Nephron (organoid): ENCODE measurements at regions not wholly inside any gene's neighbourhood (a gene's known extent, or its start where the extent isn't known, plus 50 kb on each side); places are given as distances from the start of the nearest gene placed in this dataset.

Experiments
- H3K27ac Mint-ChIP-seq, 3 experiments: 2 replicates each; pipeline ENCODE4 v1.8.0; 2020; ENCODE audit warnings: mixed read lengths in 3 of 3, mild to moderate bottlenecking in 2 of 3, moderate library complexity in 1 of 3
- H3K27me3 Mint-ChIP-seq: 2 replicates; pipeline ENCODE4 v1.8.0; 2021; ENCODE audit warnings: low read depth, mild to moderate bottlenecking, moderate library complexity, mixed read lengths
- H3K36me3 Mint-ChIP-seq: 2 replicates; pipeline ENCODE4 v1.8.0; 2020; ENCODE audit warnings: low read depth, mixed read lengths
- H3K4me1 Mint-ChIP-seq: 2 replicates; pipeline ENCODE4 v1.8.0; 2020; ENCODE audit warnings: mixed read lengths
- H3K4me3 Mint-ChIP-seq, 3 experiments: 2 replicates each; pipeline ENCODE4 v1.8.0; 2020; ENCODE audit warnings: mild to moderate bottlenecking in 3 of 3, mixed read lengths in 3 of 3, moderate library complexity in 2 of 3
- H3K9me3 Mint-ChIP-seq: 2 replicates; pipeline ENCODE4 v1.8.0; 2020; ENCODE audit warnings: mixed read lengths
- TF ChIP-seq, protein P1 (sequence below), 3 experiments: fragments of 200-600 bp; sonication (generic); IDR thresholded peaks; one replicate each; pipeline ENCODE4 v1.5.0; 2021; ENCODE audit warnings: antibody characterized with exemption in 3 of 3; ENCODE audit not compliant: unreplicated experiment in 3 of 3

DNA sequence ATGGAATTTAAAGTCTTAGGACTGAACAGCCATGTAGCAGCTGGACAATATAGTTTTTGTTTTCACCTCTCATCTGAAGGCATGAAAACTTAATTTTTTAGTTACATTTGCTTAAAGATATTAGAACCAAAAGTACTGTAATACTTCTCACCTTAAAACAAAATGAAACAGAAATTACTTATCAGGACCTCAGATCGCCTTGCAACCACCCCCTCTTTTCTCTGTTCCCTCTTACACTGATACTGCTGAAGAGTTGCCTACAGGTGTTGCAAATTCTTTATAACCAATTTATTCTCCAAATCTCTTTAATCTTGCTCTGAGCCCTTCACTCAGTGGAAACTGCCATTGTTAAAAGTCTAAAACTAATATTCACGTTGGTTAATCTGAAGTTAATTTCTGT lies 145.0 kb downstream of the SPCS3 start:
- H3K4me3 Mint-ChIP-seq = no peak overlapping the region
- no peaks in the 10 kb centered on the region for H3K36me3 Mint-ChIP-seq
- H3K9me3 Mint-ChIP-seq = no peaks in the 10 kb centered on the region
- H3K27ac Mint-ChIP-seq = no peak overlapping the region
- TF ChIP-seq, protein P1, sequence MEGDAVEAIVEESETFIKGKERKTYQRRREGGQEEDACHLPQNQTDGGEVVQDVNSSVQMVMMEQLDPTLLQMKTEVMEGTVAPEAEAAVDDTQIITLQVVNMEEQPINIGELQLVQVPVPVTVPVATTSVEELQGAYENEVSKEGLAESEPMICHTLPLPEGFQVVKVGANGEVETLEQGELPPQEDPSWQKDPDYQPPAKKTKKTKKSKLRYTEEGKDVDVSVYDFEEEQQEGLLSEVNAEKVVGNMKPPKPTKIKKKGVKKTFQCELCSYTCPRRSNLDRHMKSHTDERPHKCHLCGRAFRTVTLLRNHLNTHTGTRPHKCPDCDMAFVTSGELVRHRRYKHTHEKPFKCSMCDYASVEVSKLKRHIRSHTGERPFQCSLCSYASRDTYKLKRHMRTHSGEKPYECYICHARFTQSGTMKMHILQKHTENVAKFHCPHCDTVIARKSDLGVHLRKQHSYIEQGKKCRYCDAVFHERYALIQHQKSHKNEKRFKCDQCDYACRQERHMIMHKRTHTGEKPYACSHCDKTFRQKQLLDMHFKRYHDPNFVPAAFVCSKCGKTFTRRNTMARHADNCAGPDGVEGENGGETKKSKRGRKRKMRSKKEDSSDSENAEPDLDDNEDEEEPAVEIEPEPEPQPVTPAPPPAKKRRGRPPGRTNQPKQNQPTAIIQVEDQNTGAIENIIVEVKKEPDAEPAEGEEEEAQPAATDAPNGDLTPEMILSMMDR (IDR thresholded peaks at IDR 0.05; ENCODE audit: unreplicated experiment in 3 of 3) = no peak
- H3K27me3 Mint-ChIP-seq = no peaks in the 10 kb centered on the region
- no peaks in the 10 kb centered on the region for H3K4me1 Mint-ChIP-seq

DNA sequence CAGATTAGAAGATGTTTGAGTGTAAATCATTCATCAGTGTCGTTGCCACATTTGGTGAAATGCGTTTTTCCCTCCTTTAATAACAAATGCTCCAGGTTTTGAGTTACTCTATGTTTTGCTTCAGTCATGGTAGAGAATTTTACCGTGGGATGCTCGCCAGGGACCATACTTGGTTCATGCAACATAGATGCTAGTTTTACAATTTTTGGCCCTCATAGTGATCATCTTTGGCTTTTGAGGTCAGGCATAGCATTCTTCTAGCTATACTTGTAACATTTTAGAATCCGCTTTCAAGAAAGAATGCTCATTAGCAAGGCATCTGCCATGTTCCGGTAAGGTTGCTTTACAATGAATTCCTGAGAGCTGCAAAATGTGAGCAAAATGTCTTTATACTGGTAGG lies 147.2 kb downstream of the SPCS3 start:
- no peak overlapping the region for H3K4me3 Mint-ChIP-seq
- H3K36me3 Mint-ChIP-seq = no peaks in the 10 kb centered on the region
- H3K9me3 Mint-ChIP-seq = no peaks in the 10 kb centered on the region
- H3K27me3 Mint-ChIP-seq = no peaks in the 10 kb centered on the region
- H3K4me1 Mint-ChIP-seq = no peaks in the 10 kb centered on the region
- TF ChIP-seq, protein P1 (IDR thresholded peaks at IDR 0.05; ENCODE audit: unreplicated experiment in 3 of 3) = no peak
- H3K27ac Mint-ChIP-seq = no peak overlapping the region

DNA sequence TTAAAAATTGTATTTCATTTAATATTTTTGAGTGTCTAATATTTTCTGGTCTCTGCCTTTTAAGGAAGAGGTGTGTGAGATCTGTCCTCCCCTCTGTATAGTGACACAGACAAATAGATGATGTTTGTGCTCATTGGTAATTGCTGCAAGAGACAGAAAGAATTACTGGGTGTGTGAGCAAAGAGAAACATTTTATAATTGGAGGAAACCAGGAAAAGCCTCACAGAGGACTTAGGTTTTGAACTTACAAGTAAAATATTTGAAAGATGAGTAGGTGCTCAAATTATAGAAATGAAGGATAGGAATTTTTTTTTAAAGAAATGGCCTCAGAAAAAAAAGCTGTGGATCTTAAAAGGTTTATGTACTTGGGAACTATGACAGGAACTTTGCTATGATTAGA lies 149.8 kb downstream of the SPCS3 start:
- Mint-ChIP-seq H3K4me1 (no peaks in the 10 kb centered on the region), H3K36me3 (no peaks in the 10 kb centered on the region)

DNA sequence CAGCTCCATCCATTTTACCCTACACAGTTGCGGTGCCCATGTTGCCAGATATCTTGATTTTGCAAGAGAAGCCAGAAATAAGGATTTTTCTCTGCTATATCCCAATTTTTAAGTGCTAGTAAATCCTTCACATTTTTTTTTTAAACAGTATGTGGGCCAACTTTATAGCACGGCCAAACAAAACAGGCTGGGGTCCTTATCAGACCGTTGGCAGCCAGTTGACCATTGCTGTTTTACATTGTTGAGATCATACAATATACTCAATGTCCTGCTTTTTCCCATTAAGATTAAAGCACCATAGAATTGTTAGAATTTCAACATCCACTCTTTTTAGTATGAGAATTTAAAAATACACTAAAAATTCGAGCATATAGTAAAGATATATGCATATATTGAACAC lies 150.9 kb downstream of the SPCS3 start:
- peaks cover 8% of the 10 kb centered on the region for H3K9me3 Mint-ChIP-seq
- H3K36me3 Mint-ChIP-seq = no peaks in the 10 kb centered on the region
- no peaks in the 10 kb centered on the region for H3K27me3 Mint-ChIP-seq
- H3K4me3 Mint-ChIP-seq = no peak overlapping the region
- H3K4me1 Mint-ChIP-seq = no peaks in the 10 kb centered on the region
- TF ChIP-seq, protein P1 (IDR thresholded peaks at IDR 0.05; ENCODE audit: unreplicated experiment in 3 of 3) = no peak
- H3K27ac Mint-ChIP-seq = no peak overlapping the region

More for the DNA sequence above, 149.8 kb downstream of the SPCS3 start:
- no peaks in the 10 kb centered on the region for H3K27me3 Mint-ChIP-seq
- TF ChIP-seq, protein P1 (IDR thresholded peaks at IDR 0.05; ENCODE audit: unreplicated experiment in 3 of 3) = no peak
- H3K9me3 Mint-ChIP-seq = peaks cover 2% of the 10 kb centered on the region
- no peak overlapping the region for H3K27ac Mint-ChIP-seq
- no peak overlapping the region for H3K4me3 Mint-ChIP-seq

DNA sequence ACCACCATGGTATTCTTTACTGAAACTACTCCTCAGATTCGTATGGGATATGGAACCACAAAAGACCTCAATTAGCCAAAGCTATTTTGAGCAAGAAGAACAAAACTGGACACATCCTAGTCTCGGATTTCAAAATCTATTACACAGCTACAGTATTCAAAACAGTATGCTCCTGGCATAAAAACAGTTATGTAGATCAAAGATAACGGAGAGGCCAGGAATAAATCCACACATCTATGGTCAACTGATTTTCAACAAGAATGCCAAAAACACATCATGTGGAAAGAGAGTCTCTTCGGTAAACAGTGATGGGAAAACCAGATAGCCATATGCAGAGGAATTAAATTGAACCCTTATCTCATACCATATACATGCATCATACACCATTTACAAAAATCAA lies 155.3 kb downstream of the SPCS3 start:
- Mint-ChIP-seq H3K4me3 (no peak overlapping the region), H3K27me3 (no peaks in the 10 kb centered on the region), H3K36me3 (no peaks in the 10 kb centered on the region), H3K9me3 (peaks cover 8% of the 10 kb centered on the region), H3K4me1 (no peaks in the 10 kb centered on the region), H3K27ac (no peak overlapping the region)
- TF ChIP-seq, protein P1 (IDR thresholded peaks at IDR 0.05; ENCODE audit: unreplicated experiment in 3 of 3) = no peak

DNA sequence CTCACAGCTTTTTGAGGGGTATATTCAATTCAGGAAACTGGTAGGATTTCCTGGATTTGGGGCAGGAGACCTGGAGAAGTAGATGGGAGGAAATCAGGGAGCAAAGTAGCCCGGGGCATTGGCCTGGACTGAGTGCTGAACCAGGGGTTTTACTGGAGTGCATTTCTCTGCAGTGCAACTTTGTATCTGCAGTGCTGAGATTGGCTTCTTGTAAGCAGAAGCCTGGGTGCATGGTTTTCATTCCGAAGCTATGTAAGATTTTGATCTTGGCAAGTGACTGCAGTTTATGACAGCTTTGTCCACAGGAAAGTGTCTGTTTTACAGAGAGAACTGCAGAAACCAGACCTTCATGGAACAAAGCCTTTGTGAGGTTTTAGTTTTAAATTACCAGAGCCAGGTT lies 158.3 kb downstream of the SPCS3 start:
- H3K27ac Mint-ChIP-seq = no peak overlapping the region
- no peak overlapping the region for H3K4me3 Mint-ChIP-seq
- peaks cover 8% of the 10 kb centered on the region for H3K9me3 Mint-ChIP-seq
- H3K27me3 Mint-ChIP-seq = no peaks in the 10 kb centered on the region
- no peaks in the 10 kb centered on the region for H3K4me1 Mint-ChIP-seq
- no peaks in the 10 kb centered on the region for H3K36me3 Mint-ChIP-seq
- TF ChIP-seq, protein P1 (IDR thresholded peaks at IDR 0.05; ENCODE audit: unreplicated experiment in 3 of 3) = no peak
